NCI-H2196 (cell line): ENCODE measurements at regions not wholly inside any gene's neighbourhood (a gene's known extent, or its start where the extent isn't known, plus 50 kb on each side); places are given as distances from the start of the nearest gene placed in this dataset.
"Not testable (repeated sequence)": the region's sequence is repeated elsewhere in the genome, so short reads cannot be mapped to it uniquely, and the experiment has no call there.

ENCODE experiments used
- DNase-seq: peaks from one replicate; lab custom pipeline; 2025; ENCODE audit not compliant: unreplicated experiment; lab: John Stamatoyannopoulos, UW

- no peak for DNase-seq
Observed at GRCh38 chr10:81096558-81096957, 558.9 kb downstream of the SH2D4B start.

- no peak for DNase-seq
Observed at GRCh38 chr10:81101062-81101461, 563.4 kb downstream of the SH2D4B start.

- DNase-seq: no peak
Observed at GRCh38 chr10:81104494-81104893, 566.8 kb downstream of the SH2D4B start.

- DNase-seq: no peak
Observed at GRCh38 chr10:81108516-81109199, 571.0 kb downstream of the SH2D4B start.

GRCh38 chr10:81109200-81109752 is 571.6 kb downstream of the SH2D4B start:
- no peak for DNase-seq

GRCh38 chr10:81116201-81116600 is 578.5 kb downstream of the SH2D4B start:
- no peak for DNase-seq

- DNase-seq: no peak
Observed at GRCh38 chr10:81116990-81117389, 579.3 kb downstream of the SH2D4B start.

- no peak for DNase-seq
Observed at GRCh38 chr10:81127931-81128330, 590.2 kb downstream of the SH2D4B start.

- no peak for DNase-seq
Observed at GRCh38 chr10:81130014-81130413, 592.3 kb downstream of the SH2D4B start.

- DNase-seq: no peak
Observed at GRCh38 chr10:81135851-81136250, 598.1 kb downstream of the SH2D4B start.

- DNase-seq: no peak
Observed at GRCh38 chr10:81136261-81136660, 598.6 kb downstream of the SH2D4B start.

GRCh38 chr10:81145975-81146374 is 608.3 kb downstream of the SH2D4B start:
- no peak for DNase-seq

GRCh38 chr10:81146436-81146835 is 608.7 kb downstream of the SH2D4B start:
- no peak for DNase-seq

- no peak for DNase-seq
Observed at GRCh38 chr10:81152656-81153055, 615.0 kb downstream of the SH2D4B start.

GRCh38 chr10:81157681-81158080 is 620.0 kb downstream of the SH2D4B start:
- no peak for DNase-seq

GRCh38 chr10:81177651-81178244 is 640.0 kb downstream of the SH2D4B start:
- no peak for DNase-seq

- no peak for DNase-seq
Observed at GRCh38 chr10:81179324-81179723, 641.6 kb downstream of the SH2D4B start.

- DNase-seq: no peak
Observed at GRCh38 chr10:81179805-81180452, 642.2 kb downstream of the SH2D4B start.

GRCh38 chr10:81182296-81182695 is 644.6 kb downstream of the SH2D4B start:
- no peak for DNase-seq

- no peak for DNase-seq
Observed at GRCh38 chr10:81192221-81192788, 654.6 kb downstream of the SH2D4B start.

GRCh38 chr10:81200801-81201200 is 663.1 kb downstream of the SH2D4B start:
- no peak for DNase-seq

- DNase-seq: not testable (repeated sequence)
Observed at GRCh38 chr10:81207359-81207758, 667.6 kb upstream of the NRG3 start.
